MM.1S (cell line): ENCODE measurements at regions not wholly inside any gene's neighbourhood (a gene's known extent, or its start where the extent isn't known, plus 50 kb on each side); places are given as distances from the start of the nearest gene placed in this dataset.

ENCODE experiments used
- EZH2 ChIP-seq: fragments of 300-600 bp; sonication (generic); optimal IDR thresholded peaks from 2 replicates; pipeline ENCODE3; 2017; ENCODE audit warnings: low read depth, mild to moderate bottlenecking, antibody characterized with exemption, low read length, mixed read lengths
- TF ChIP-seq, protein P1 (sequence below): fragments of 300-600 bp; sonication (generic); IDR thresholded peaks from 2 replicates; pipeline ENCODE4 v1.5.1; 2016; ENCODE audit warnings: antibody characterized with exemption, low read length, mixed read lengths

DNA sequence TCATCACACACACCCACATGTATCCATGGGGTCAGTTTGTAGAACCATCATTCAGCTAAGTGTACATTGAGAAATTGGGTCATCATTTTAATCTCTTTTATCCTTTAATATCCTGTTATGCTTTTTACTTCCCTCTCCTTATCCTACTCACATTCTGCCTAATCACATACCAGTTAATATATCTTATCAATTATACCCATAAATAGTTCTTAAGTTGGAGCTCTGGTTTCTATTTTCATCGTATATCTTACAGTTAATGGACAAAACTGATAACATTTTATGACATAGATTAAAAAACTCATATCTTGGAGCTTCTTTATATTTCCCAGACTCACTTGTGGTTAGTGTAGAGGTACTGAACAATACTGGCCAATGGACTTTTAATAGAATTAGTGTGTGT is 729.5 kb upstream of the LCORL start:
- TF ChIP-seq, protein P1, sequence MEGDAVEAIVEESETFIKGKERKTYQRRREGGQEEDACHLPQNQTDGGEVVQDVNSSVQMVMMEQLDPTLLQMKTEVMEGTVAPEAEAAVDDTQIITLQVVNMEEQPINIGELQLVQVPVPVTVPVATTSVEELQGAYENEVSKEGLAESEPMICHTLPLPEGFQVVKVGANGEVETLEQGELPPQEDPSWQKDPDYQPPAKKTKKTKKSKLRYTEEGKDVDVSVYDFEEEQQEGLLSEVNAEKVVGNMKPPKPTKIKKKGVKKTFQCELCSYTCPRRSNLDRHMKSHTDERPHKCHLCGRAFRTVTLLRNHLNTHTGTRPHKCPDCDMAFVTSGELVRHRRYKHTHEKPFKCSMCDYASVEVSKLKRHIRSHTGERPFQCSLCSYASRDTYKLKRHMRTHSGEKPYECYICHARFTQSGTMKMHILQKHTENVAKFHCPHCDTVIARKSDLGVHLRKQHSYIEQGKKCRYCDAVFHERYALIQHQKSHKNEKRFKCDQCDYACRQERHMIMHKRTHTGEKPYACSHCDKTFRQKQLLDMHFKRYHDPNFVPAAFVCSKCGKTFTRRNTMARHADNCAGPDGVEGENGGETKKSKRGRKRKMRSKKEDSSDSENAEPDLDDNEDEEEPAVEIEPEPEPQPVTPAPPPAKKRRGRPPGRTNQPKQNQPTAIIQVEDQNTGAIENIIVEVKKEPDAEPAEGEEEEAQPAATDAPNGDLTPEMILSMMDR, result no peak
- no peak for TF ChIP-seq EZH2
